Epithelial cell of esophagus (primary cell): ENCODE measurements at regions not wholly inside any gene's neighbourhood (a gene's known extent, or its start where the extent isn't known, plus 50 kb on each side); places are given as distances from the start of the nearest gene placed in this dataset.
A peak's percentile ranks its signal among the peaks of the same experiment; 100 is the strongest.

Experiments
- DNase-seq: peaks from one replicate; pipeline ENCODE4 v3.0.0; 2010; ENCODE audit warnings: low read depth
- H3K4me3 ChIP-seq: 2 replicates; pipeline ENCODE4 v1.5.1; 2011; ENCODE audit warnings: mild to moderate bottlenecking, low read length, control low read depth
- CTCF ChIP-seq: IDR thresholded peaks from 2 replicates; pipeline ENCODE4 v1.5.1; 2011; ENCODE audit warnings: low read depth, mild to moderate bottlenecking, low read length, control low read depth, inconsistent platforms; ENCODE audit not compliant: insufficient read depth; ENCODE audit errors: missing control alignments

- no peak for TF ChIP-seq CTCF
- no peak for DNase-seq
These were observed 107.8 kb downstream of the ASB7 start for GRCh38 chr15:100710222-100710621.

GRCh38 chr15:100710744-100711515 lies 108.5 kb downstream of the ASB7 start:
- TF ChIP-seq CTCF: no peak
- H3K4me3 ChIP-seq: no peak overlapping the region
- no peak for DNase-seq

More at GRCh38 chr15:100710222-100710621, 107.8 kb downstream of the ASB7 start:
- no peak overlapping the region for H3K4me3 ChIP-seq

GRCh38 chr15:100711516-100712021 lies 109.2 kb downstream of the ASB7 start:
- DNase-seq: no peak
- TF ChIP-seq CTCF: no peak
- no peak overlapping the region for H3K4me3 ChIP-seq

- DNase-seq: no peak
- TF ChIP-seq CTCF: no peak
- no peak overlapping the region for H3K4me3 ChIP-seq
These were observed 109.8 kb downstream of the ASB7 start for GRCh38 chr15:100712226-100712625.

- DNase-seq: peak; percentile 100
- TF ChIP-seq CTCF: no peak
- no peak overlapping the region for H3K4me3 ChIP-seq
These were observed 110.9 kb downstream of the ASB7 start for GRCh38 chr15:100713163-100713867.

- TF ChIP-seq CTCF: no peak
- DNase-seq: no peak
- no peak overlapping the region for H3K4me3 ChIP-seq
These were observed 111.8 kb downstream of the ASB7 start for GRCh38 chr15:100714034-100714748.
